BE2C (cell line): ENCODE measurements at regions not wholly inside any gene's neighbourhood (a gene's known extent, or its start where the extent isn't known, plus 50 kb on each side); places are given as distances from the start of the nearest gene placed in this dataset.
"Not testable (repeated sequence)": the region's sequence is repeated elsewhere in the genome, so short reads cannot be mapped to it uniquely, and the experiment has no call there.

Source experiments
- DNase-seq: peaks from one replicate; pipeline ENCODE4 v3.0.0-alpha.2; 2020
- H3K27me3 ChIP-seq: fragments of 250-450 bp; sonication (Bioruptor Pico); 2 replicates; pipeline ENCODE4 v1.5.1; 2020; ENCODE audit warnings: mild to moderate bottlenecking
- H3K36me3 ChIP-seq: fragments of 250-450 bp; sonication (Bioruptor Pico); 2 replicates; pipeline ENCODE4 v1.5.1; 2020; ENCODE audit warnings: mild to moderate bottlenecking
- H3K4me1 ChIP-seq: fragments of 250-450 bp; sonication (Bioruptor Pico); 2 replicates; pipeline ENCODE4 v1.5.1; 2020
- H3K4me3 ChIP-seq: 2 replicates; pipeline ENCODE4 v1.5.1; 2011; ENCODE audit warnings: low read depth, low read length
- H3K9me3 ChIP-seq: fragments of 250-450 bp; sonication (Bioruptor Pico); 2 replicates; pipeline ENCODE4 v1.5.1; 2020
- CTCF ChIP-seq: IDR thresholded peaks from 2 replicates; pipeline ENCODE4 v1.5.1; 2012; ENCODE audit warnings: mild to moderate bottlenecking, low read depth, low read length

GRCh38 chr6:85237478-85237877, 212.4 kb upstream of the NT5E start:
- no peak overlapping the region for H3K4me3 ChIP-seq
- H3K27me3 ChIP-seq = no peaks in the 10 kb centered on the region; the same call in 1 of the 2 replicates
- H3K4me1 ChIP-seq = no peaks in the 10 kb centered on the region
- H3K36me3 ChIP-seq = no peaks in the 10 kb centered on the region
- TF ChIP-seq CTCF = no peak
- DNase-seq = no peak
- no peaks in the 10 kb centered on the region for H3K9me3 ChIP-seq

GRCh38 chr6:85236636-85237035, 213.2 kb upstream of the NT5E start:
- no peaks in the 10 kb centered on the region for H3K9me3 ChIP-seq
- no peak for TF ChIP-seq CTCF

GRCh38 chr6:85227345-85227744, 222.5 kb upstream of the NT5E start:
- not testable (repeated sequence) for DNase-seq, H3K4me1 ChIP-seq, H3K4me3 ChIP-seq, H3K27me3 ChIP-seq, H3K36me3 ChIP-seq, H3K9me3 ChIP-seq

More at GRCh38 chr6:85236636-85237035, 213.2 kb upstream of the NT5E start:
- no peaks in the 10 kb centered on the region for H3K4me1 ChIP-seq
- DNase-seq = no peak
- no peaks in the 10 kb centered on the region for H3K36me3 ChIP-seq
- no peak overlapping the region for H3K4me3 ChIP-seq
- H3K27me3 ChIP-seq = no peaks in the 10 kb centered on the region; the same call in 1 of the 2 replicates

GRCh38 chr6:85212794-85213193, 237.1 kb upstream of the NT5E start:
- not testable (repeated sequence) for H3K9me3 ChIP-seq, H3K4me1 ChIP-seq, H3K36me3 ChIP-seq, DNase-seq, H3K4me3 ChIP-seq, H3K27me3 ChIP-seq

GRCh38 chr6:85195243-85195642, 254.6 kb upstream of the NT5E start:
- H3K9me3 ChIP-seq = no peaks in the 10 kb centered on the region
- no peak overlapping the region for H3K4me3 ChIP-seq
- H3K27me3 ChIP-seq = no peaks in the 10 kb centered on the region
- H3K36me3 ChIP-seq = no peaks in the 10 kb centered on the region
- H3K4me1 ChIP-seq = no peaks in the 10 kb centered on the region
- DNase-seq = no peak
- TF ChIP-seq CTCF = no peak

- no peak for TF ChIP-seq CTCF
These were observed 256.5 kb upstream of the NT5E start for GRCh38 chr6:85193339-85193738.

GRCh38 chr6:85192596-85192995, 257.3 kb upstream of the NT5E start:
- no peaks in the 10 kb centered on the region for H3K27me3 ChIP-seq

More at GRCh38 chr6:85193339-85193738, 256.5 kb upstream of the NT5E start:
- Histone ChIP-seq H3K4me3 (no peak overlapping the region), H3K9me3 (no peaks in the 10 kb centered on the region), H3K4me1 (no peaks in the 10 kb centered on the region), H3K27me3 (no peaks in the 10 kb centered on the region), H3K36me3 (no peaks in the 10 kb centered on the region)
- DNase-seq = no peak

More at GRCh38 chr6:85192596-85192995, 257.3 kb upstream of the NT5E start:
- no peaks in the 10 kb centered on the region for H3K4me1 ChIP-seq
- H3K36me3 ChIP-seq = no peaks in the 10 kb centered on the region
- no peak overlapping the region for H3K4me3 ChIP-seq
- TF ChIP-seq CTCF = no peak
- no peak for DNase-seq
- no peaks in the 10 kb centered on the region; the same call in 1 of the 2 replicates for H3K9me3 ChIP-seq
